Cardiac fibroblast (primary cell): ENCODE measurements at regions not wholly inside any gene's neighbourhood (a gene's known extent, or its start where the extent isn't known, plus 50 kb on each side); places are given as distances from the start of the nearest gene placed in this dataset.

Experiments used
- DNase-seq, 2 donors: peaks; one replicate each; pipeline versions ENCODE4 v3.0.0 to v3.0.0-alpha.2; 2010; ENCODE audit warnings: low read depth in 2 of 2
- H3K4me3 ChIP-seq, 2 donors: replicated peaks in 1 of 2; 1 replicate in 1 of 2; 2 replicates in 1 of 2; pipeline ENCODE4 v1.5.1; 2011; ENCODE audit warnings: low read depth in 2 of 2, low read length in 2 of 2, mild to moderate bottlenecking in 2 of 2, moderate library complexity in 1 of 2
- CTCF ChIP-seq: IDR thresholded peaks from one replicate; pipeline ENCODE4 v1.5.1; 2011; ENCODE audit warnings: low read depth, mild to moderate bottlenecking, low read length, inconsistent platforms

GRCh38 chrX:27404366-27404765, 58.8 kb downstream of the PPP4R3C start:
- no peak for DNase-seq
- no peak overlapping the region for H3K4me3 ChIP-seq
- TF ChIP-seq CTCF: no peak

GRCh38 chrX:27399146-27399456, 64.0 kb downstream of the PPP4R3C start:
- H3K4me3 ChIP-seq: no peak overlapping the region
- no peak for TF ChIP-seq CTCF
- no peak for DNase-seq

- no peak for TF ChIP-seq CTCF
- no peak overlapping the region for H3K4me3 ChIP-seq
- DNase-seq: peak in 1 of 2 donors; percentile 8
Observed at GRCh38 chrX:27391623-27392022, 71.5 kb downstream of the PPP4R3C start.

- no peak for DNase-seq
- no peak overlapping the region for H3K4me3 ChIP-seq
- TF ChIP-seq CTCF: no peak
Observed at GRCh38 chrX:27381419-27381818, 81.7 kb downstream of the PPP4R3C start.

GRCh38 chrX:27380163-27380845, 82.8 kb downstream of the PPP4R3C start:
- DNase-seq: no peak
- TF ChIP-seq CTCF: no peak
- H3K4me3 ChIP-seq: no peak overlapping the region

- no peak for DNase-seq
- no peak for TF ChIP-seq CTCF
- H3K4me3 ChIP-seq: no peak overlapping the region
Observed at GRCh38 chrX:27354021-27354420, 109.1 kb downstream of the PPP4R3C start.

- H3K4me3 ChIP-seq: no peak overlapping the region
- no peak for TF ChIP-seq CTCF
- no peak for DNase-seq
Observed at GRCh38 chrX:27350476-27350875, 112.7 kb downstream of the PPP4R3C start.
